ENCODE measurements at regions not wholly inside any gene's neighbourhood (a gene's known extent, or its start where the extent isn't known, plus 50 kb on each side); places are given as distances from the start of the nearest gene placed in this dataset.

DNA sequence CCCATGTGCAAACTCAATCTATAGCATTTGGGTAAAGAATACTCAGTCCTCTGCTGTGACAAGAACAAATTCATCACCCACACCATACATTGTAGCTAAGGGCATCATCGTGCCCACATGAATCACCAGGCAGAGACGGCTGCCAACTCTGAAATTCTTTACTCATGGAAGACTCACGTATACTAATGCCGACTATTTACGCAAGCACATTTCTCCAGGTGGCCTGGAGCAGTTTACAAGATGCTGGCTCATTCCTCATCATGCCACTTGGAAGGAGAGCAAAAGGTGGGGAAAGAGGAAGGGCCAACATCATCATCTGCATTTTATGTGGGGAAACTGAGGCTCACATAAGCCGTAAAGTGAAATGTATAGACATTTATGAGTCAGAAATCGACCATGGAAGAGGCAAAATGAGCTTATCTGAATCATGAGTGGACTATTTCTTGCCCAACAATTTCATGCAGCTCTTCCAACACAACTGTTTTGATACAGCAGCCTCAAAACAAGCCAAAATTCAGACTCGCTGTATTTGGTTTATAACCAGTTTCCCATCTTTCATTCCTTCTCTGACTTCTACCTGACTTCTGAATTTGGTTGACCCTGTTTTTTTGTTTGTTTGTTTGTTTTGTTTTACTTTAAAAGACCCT lies 213.9 kb upstream of the SERP2 start:
- TF ChIP-seq, protein P1, sequence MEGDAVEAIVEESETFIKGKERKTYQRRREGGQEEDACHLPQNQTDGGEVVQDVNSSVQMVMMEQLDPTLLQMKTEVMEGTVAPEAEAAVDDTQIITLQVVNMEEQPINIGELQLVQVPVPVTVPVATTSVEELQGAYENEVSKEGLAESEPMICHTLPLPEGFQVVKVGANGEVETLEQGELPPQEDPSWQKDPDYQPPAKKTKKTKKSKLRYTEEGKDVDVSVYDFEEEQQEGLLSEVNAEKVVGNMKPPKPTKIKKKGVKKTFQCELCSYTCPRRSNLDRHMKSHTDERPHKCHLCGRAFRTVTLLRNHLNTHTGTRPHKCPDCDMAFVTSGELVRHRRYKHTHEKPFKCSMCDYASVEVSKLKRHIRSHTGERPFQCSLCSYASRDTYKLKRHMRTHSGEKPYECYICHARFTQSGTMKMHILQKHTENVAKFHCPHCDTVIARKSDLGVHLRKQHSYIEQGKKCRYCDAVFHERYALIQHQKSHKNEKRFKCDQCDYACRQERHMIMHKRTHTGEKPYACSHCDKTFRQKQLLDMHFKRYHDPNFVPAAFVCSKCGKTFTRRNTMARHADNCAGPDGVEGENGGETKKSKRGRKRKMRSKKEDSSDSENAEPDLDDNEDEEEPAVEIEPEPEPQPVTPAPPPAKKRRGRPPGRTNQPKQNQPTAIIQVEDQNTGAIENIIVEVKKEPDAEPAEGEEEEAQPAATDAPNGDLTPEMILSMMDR (conservative IDR thresholded peaks at IDR 0.05; ENCODE audit: low read length): no peak
- no peak for TF ChIP-seq EZH2phosphoT487 (IDR thresholded peaks at IDR 0.05; ENCODE audit: borderline replicate concordance, low read depth, low read length)

All from OCI-LY7 (cell line).